ENCODE measurements at regions not wholly inside any gene's neighbourhood (a gene's known extent, or its start where the extent isn't known, plus 50 kb on each side); places are given as distances from the start of the nearest gene placed in this dataset.

- no peak for TF ChIP-seq CTCF (IDR thresholded peaks at IDR 0.05)
- no peak for TF ChIP-seq POLR2AphosphoS5 (IDR thresholded peaks at IDR 0.05)
- no peak for TF ChIP-seq POLR2A (IDR thresholded peaks at IDR 0.05; ENCODE audit: low read depth)
- no peak for TF ChIP-seq EP300 (IDR thresholded peaks at IDR 0.05)
These were observed 249.3 kb downstream of the ATG4C start for GRCh38 chr1:63033211-63033610.
